GM19328 (cell line): ENCODE measurements at regions not wholly inside any gene's neighbourhood (a gene's known extent, or its start where the extent isn't known, plus 50 kb on each side); places are given as distances from the start of the nearest gene placed in this dataset.

ENCODE experiments used
- ATAC-seq: cut with Tn5 transposase; IDR thresholded peaks from one replicate; pipeline ENCODE4 v1.9.1; 2021; ENCODE audit warnings: mild to moderate bottlenecking, moderate library complexity; ENCODE audit not compliant: unreplicated experiment

- no peak for ATAC-seq
Observed at GRCh38 chr17:79457376-79457775, 153.5 kb downstream of the RBFOX3 start.

DNA sequence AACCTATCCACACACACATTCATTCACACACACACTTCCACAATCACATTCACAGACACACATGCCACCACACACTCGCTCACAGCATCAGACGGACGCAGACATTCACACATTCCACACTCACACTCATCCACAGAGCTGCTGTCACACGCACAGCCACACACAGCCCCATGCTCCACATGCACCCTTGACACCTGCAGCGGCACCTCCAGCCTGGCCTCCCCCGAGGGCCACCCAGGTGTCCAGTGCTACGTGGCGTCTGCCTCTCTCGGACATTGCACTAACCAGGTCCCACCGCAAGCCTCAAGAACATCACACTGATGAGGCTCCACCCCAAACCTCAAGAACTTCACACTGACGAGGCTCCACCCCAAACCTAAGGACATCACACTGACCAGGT, 155.2 kb downstream of the RBFOX3 start:
- no peak for ATAC-seq

- no peak for ATAC-seq
Observed at GRCh38 chr17:79454826-79455225, 156.0 kb downstream of the RBFOX3 start.

DNA sequence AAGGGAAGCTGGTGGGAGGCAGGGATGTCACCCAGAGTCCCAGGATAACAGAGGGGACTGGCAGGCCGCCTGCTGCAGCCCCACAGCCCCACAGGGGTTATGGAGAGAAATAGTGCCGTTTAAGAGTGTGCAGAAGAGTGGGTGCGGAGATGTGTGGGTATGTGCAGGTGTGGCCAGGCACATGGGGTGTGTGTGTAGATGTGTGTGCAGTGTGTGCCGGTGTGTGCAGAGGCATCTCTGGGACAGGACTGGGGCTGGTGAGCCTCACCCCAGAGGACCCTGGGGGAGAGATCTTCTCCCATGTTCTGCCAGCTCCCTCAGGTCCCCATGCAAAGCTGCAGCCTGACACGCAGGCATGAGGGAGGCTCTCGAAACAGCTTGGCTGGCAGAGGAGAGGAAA, 157.4 kb downstream of the RBFOX3 start:
- ATAC-seq, result no peak

GRCh38 chr17:79452706-79453105, 158.1 kb downstream of the RBFOX3 start:
- no peak for ATAC-seq

- ATAC-seq, result no peak
Observed at GRCh38 chr17:79451167-79451566, 159.7 kb downstream of the RBFOX3 start.

DNA sequence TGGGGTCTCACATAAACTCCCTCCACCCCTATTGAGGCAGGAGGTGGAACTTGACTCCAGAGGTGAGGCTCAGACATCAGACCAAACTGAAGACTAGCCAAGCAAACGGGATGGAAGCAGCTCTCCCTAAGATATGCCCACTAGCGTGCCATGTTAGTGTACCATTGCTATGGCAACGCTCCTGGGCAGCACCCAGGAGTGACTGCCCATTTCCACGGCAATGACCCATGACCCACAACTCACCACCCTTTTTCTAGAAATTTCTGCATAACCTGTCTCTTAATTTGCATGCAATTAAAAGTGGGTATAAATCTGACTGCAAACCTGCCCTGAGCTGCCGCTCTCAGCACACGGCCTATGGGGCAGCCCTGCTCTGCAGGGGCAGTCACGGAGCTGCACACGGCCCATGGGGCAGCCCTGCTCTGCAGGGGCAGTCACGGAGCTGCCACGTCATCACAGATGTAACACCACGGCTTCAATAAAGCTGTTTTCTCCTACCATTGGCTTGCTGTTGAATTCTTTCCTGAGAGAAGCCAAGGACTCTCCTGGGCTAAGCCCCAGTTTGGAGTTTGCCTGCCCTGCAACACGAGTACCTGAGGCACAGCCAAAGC, 164.3 kb downstream of the RBFOX3 start:
- ATAC-seq, result no peak

DNA sequence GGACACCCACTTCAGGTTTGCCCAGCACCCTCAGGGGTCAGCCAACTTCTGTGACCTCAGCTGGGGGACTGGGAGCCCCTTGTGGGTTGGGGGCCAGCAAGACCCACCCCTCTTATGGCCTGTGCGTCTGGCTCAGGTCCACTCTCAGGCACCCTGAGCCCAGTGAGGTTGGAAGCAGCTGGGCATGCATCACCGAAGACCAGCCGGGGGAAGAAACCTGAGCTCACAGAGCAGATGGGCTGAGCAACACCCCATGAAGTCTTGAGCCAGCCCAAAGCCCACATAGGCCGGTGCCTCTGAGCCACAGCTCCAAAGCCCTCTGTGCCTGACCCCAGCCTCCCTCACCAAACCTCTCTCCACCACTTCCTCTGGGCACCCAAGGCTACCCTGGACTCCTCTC, 166.7 kb downstream of the RBFOX3 start:
- ATAC-seq, result no peak

- ATAC-seq, result no peak
Observed at GRCh38 chr17:79443026-79443425, 167.8 kb downstream of the RBFOX3 start.

DNA sequence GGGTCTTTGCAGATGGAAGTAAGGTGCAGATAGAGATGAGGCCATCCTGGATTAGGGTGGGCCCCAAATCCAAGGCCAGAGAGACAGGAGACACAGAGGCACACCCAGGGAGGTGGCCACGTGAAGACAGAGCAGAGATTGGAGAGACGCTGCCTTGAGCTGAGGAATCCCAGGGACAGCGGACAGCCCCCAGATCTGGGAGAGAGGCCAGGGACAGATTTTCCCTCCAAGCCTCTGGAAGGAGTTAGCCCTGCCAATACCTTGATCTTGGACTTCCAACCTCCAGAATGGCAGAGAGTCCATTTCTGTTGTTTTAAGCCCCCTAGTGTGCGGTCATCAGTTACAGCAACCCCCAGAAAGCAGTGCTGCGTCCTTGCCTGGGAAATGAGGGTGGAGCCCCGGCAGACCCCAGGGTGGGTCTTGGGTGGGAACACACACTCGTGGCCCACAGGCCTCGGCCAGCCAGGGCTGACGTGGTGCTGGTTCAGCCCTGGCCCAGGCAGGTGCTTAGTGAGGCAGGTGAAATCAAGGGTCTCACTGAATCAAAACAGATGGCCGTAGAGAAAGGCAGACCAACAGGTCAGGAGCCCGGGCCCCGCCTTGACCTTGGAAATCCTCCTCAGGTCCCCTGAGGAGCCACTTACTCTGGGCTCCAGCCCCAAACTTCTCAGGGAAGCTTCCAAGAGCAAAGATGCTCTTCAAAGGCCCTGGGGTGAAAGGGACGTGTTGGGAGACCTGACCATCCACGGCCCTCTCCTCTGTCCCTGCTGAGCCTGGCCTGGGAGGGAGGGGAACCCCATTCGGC, 169.3 kb downstream of the RBFOX3 start:
- ATAC-seq, result no peak

GRCh38 chr17:79440251-79440650, 170.6 kb downstream of the RBFOX3 start:
- ATAC-seq, result no peak

DNA sequence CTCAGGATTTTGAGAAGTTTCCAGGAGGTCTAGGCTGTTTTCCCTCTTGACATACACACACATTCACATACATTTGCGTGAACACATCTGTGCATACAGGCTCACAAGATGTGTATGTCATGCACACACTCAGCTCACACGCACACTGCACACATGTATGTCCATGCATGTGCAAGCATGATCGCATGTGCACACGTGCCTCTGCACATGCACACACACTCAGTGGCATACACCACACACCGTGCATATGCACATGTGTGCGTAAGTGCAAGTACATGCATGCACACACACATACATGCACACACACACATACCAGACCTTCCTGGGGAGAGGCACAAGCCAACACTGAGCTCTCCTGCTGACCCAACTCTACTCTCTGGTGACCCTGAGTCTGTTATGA, 171.4 kb downstream of the RBFOX3 start:
- no peak for ATAC-seq

GRCh38 chr17:79438546-79439334, 172.1 kb downstream of the RBFOX3 start:
- ATAC-seq, result no peak

DNA sequence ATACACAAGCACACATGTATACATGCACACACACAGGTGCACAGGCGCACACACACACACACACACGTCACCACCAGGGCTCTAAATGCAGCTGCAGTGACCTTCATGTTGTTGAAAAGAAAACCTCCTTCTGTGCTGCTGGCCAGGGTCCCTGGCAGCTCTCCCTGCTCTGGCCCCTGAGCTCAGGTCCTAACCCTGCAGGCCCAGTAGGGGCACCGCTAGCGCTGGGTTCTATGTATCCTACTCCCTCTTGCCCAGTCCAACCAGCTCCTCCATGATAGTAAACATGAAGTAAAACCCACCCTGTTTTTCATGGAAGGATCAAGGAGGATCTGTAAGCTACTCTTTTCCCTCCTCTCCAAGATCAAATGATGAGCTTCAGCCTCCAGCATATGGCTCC, 172.8 kb downstream of the RBFOX3 start:
- no peak for ATAC-seq

DNA sequence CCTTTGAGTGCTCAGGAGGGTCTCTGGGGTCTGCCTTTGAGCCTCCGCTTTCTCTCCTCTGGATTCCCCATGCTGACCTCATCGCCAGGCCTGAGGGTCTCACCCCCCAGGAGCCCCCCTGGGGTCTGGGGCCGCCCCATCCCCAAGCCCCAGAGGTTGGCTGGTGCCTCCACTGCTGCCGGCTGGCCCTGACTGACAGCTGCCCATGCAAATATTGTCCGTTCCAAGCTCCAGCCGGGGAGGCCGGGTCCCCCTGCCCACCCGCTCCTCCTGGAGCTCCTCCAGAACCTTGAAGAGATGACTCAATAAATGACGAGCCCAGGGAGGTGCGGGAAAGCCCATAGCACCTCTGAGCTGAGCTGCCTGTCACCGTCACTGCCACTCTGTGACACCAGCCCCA, 173.8 kb downstream of the RBFOX3 start:
- ATAC-seq, result no peak

GRCh38 chr17:79435962-79436361, 174.9 kb downstream of the RBFOX3 start:
- no peak for ATAC-seq

- no peak for ATAC-seq
Observed at GRCh38 chr17:79435296-79435695, 175.6 kb downstream of the RBFOX3 start.

DNA sequence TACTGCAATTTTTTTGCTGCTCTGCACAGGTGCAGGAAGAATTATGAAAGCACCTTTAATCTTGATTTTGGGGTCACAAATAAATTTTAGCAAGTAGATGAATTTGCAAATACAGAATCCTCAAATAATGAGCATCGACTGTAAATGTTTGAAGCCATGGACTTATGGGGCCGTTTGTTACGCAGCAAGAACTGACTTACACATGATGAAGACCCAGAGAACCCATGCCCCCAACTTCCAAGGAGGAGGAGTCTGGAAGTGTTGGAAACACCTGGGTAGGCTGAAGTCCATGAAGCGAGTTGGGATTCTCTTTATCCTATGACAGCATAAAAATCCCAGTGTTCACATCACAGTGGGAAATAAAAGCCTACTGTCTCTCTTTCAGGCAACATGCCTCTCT, 176.6 kb downstream of the RBFOX3 start:
- no peak for ATAC-seq

DNA sequence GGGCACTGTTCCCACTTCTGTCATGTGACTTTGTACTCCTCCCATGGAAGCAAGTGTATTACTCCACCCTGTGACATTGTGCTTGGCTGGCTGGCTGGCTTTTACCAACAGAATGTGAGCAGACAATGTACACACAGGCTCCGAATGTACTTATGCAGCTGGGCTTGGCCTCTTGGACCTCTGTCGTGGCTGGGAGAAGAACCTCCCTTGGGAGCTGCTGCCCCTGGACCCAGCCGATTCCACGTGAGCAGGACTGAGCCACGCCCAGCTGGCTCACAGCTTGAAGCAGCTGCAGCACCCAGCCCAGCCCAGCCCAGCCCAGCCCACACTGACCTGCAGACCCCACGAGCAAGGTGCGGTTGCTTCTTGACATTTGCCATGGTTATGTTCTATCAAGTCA, 177.5 kb downstream of the RBFOX3 start:
- no peak for ATAC-seq

GRCh38 chr17:79431175-79431574, 179.7 kb downstream of the RBFOX3 start:
- no peak for ATAC-seq

DNA sequence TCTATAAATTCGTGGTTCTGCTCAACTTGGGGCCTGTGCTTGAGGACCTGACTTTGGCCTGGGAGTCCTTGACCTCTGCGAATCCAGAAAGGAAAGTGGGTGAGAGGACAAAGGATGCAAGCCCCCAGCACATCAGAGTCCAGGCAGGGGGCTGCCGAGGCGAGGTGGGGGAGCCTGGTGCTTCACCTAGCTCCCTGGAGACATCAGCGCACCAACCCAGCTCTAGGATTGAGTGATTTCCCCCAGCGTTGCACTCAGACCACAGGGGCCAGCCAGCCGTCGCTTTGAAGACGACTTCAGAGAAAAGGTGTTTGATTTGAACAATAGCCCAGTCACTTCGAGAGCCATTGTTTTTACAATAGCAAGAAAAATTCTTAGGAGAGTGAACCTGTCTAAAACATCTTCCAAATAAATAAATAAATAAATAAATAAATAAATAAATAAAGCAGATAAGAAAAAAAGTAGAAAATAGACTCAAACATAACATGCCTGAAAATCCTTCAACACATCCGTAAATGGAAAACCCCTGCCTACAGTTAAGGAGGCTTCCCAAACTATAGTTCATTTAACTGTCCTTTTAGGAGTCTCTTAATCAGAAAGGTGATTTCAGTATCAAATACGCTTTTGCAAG, 180.9 kb downstream of the RBFOX3 start:
- no peak for ATAC-seq
